CD4-positive, alpha-beta T cell treated with Interferon alpha-2 for 1 hour (primary cell): ENCODE measurements at regions not wholly inside any gene's neighbourhood (a gene's known extent, or its start where the extent isn't known, plus 50 kb on each side); places are given as distances from the start of the nearest gene placed in this dataset.

Experiments
- DNase-seq, 2 donors: peaks; one replicate each; pipeline ENCODE4 v3.0.0-alpha.2; 2020 to 2022

DNA sequence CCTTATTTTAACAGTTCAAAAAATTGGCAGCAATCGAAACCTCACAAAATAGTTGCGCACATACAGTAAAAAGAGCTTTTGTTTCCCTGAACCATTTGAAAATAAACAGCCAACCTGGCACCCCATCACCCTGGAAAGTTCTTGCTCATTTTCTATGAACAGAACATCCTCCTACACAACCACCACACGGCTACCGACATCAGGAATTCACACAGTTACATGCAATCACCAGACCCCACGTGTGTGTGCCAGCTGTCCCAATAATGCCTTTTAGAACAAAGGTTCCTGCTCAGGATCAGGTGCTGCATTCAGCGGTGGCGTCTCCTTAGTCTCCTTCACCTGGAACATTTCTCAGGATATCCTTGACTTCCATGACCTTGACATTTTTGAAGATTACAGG is 186.5 kb downstream of the KLF13 start:
- DNase-seq = no peak

DNA sequence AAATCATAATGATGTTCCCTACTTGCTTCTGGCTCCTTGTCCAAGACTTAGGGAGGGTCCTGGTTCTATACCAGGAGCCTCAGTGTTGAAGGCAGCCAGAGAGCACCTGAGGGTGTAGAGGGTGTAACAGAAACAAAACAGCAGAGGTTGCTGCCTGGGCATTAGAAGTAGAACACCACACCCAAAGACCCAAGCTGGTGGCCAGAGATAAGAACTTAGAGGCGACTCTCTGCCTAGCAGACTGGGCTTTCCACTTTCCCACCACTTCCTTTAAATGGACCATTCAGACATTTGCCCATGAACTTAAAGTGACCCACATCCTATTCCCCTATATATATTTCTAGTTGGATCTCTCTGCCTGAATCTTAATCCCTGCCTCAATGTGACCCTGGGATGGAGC is 189.8 kb downstream of the KLF13 start:
- no peak for DNase-seq

- no peak for DNase-seq
Measured at GRCh38 chr15:31516874-31517273, 190.2 kb downstream of the KLF13 start.

DNA sequence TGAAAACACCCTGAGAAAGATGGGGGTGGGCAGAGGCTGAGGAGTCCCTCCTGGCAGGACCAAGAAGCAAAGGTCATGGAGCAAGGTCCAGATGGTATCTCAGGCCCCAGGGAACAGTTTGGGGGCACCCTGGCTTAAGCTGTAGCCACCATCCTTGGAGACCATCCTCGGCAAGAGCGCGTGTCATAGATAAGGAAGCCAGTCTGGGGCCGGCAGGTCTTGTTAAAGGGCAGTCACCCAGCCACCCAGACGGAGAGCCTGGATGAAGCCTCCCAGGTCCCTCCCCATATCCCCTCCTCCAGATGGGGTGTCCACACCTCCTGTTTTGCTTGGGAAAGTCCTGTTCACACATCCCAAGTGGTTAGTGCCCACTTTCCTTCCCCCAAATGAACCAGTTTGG is 191.1 kb downstream of the KLF13 start:
- no peak for DNase-seq

- DNase-seq = no peak
Measured at GRCh38 chr15:31522028-31522427, 195.4 kb downstream of the KLF13 start.

- no peak for DNase-seq
Measured at GRCh38 chr15:31523027-31523654, 196.5 kb downstream of the KLF13 start.

- no peak for DNase-seq
Measured at GRCh38 chr15:31523655-31524049, 197.0 kb downstream of the KLF13 start.

- no peak for DNase-seq
Measured at GRCh38 chr15:31525185-31525695, 198.6 kb downstream of the KLF13 start.

- DNase-seq = no peak
Measured at GRCh38 chr15:31525988-31526665, 199.5 kb downstream of the KLF13 start.

- no peak for DNase-seq
Measured at GRCh38 chr15:31526916-31527690, 200.5 kb downstream of the KLF13 start.

DNA sequence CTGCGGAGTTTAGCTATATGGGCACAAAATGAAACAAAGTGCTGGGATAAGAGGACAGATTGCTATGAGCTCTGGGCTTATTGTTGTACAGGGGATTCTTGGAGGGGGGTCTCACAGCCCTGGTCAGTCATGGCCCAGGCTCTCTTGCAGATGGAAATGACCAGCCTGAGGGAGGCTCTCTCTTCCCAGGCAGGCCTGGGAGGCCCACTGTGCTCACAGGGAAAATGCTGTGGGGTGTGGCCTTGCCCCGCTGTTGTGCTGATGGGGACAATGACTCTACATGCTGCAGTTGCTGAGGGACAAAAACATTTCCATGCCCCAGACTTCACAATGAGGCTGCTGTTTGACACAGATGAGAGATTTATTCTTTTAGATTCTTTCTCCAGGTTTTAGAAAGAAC is 202.2 kb downstream of the KLF13 start:
- no peak for DNase-seq

- DNase-seq = no peak
Measured at GRCh38 chr15:31537770-31538592, 211.3 kb downstream of the KLF13 start.

DNA sequence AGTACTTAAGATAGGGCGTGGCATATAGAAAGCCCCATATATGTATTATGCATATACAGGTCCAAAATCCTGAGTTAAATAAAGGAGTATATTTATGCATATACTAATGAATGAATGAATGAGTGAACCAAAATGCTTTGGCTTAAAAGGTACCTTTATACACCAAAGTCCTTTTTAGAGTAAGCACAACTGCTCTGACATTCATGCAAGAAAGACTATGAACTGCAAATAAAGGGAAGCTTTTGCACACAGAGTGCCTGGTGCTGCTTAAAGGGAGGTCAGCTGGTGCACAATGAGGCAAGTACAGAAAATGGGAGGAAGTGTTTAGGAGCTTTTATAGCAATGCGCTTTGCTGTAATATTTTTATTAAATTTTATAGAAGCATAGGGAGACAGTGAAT is 214.0 kb downstream of the KLF13 start:
- DNase-seq = no peak

DNA sequence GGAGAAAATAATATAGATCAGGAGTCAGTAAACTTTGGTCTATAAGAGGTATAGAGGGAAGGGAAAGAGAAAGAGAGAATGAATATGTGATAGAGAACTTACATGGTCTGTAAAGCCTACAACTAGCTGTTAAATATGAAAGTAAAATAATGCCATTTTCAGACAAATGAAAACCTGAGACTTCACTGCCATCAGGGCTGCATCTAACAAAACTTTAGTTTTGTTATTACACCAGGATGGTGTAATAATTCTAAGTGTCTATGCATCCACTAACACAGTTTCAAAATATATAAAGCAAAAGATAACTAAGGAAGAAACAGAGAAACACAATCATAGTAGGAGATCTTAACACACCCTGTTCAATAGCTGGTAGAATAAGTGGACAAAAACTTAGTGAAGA is 217.7 kb downstream of the KLF13 start:
- no peak for DNase-seq

GRCh38 chr15:31545257-31545656 is 218.6 kb downstream of the KLF13 start:
- DNase-seq = no peak

DNA sequence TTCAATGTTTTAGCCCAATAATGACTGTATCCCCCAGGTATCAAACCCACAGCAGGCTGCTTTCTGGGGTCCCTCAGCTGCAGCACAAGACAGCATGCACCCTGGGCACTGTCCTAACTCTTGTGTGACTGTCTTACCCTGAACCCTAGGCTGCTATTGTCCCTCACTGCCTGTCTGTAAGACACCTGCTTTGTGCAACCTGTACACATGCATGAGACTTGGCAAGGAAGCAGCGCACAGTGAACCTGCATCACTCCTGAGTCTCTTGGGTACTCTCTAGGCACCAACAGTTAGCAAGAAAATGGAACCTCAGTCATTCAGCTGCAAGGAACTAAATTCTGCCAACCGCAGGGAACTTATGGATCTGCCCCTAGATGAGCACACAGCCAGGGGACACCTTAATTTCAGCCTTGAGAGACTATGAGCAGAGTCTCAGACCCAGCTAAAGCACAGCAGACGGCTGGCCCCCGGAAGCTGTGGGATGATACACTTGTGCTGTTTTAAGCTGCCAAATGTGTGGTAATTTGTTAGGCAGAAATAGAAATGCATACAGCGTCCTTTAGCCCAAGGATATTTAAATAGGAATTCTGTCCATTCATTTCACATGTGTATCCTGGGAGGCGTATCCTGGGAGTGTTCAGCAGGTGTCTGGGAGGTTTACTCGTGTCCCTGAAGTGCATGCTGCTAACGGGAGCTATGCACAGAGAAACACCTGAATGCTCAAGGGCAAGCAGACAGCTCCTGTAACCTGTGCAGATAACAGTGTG is 223.8 kb downstream of the KLF13 start:
- no peak for DNase-seq

DNA sequence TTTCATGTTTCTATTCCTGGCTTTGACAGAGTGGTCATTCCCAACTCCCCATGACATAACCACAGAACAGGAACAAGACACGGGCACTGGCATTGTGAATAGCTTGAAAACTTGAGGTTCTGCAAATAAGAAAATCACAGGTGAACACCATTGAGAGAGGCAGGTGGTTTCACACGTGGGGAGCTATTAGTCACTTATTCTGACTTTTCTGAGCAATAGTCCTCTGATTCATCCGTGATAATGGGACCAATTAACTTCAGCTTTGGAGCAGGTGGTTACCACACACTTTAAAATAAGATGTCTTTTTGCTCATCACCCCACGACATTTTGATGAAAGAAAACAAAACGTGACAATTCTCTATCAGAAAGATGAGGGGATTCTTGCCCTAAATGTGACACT is 224.7 kb downstream of the KLF13 start:
- no peak for DNase-seq

DNA sequence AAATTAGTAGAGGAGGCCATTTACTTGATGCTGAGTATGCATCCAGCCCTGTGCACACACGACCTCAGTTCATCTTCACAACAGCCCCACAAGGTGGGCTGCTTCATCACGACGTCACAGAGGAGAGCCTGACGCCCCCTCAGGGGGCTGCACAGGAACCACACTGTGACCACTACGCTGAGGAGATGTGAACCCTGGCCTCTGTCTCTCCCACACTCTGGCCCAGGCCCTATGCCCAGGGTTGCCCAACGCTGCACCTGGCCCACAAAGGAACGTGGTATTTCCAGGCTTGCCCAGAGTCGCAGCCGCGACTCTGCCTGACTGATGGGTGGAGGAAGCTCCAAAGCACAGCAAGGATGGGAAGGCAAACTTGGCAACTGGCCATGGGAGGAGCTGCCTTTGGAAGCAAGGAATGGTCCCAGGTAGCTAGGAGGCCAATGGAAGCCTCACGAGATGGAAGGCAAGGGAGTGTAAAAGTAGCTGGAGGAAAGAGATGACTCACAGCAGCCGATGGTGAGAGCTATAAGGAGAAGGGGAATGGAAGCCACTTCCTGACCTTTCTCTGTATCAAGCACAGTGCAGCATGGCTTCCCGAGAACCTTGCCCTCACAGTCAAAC is 226.0 kb downstream of the KLF13 start:
- DNase-seq = no peak

GRCh38 chr15:31554261-31554660 is 227.6 kb downstream of the KLF13 start:
- no peak for DNase-seq

DNA sequence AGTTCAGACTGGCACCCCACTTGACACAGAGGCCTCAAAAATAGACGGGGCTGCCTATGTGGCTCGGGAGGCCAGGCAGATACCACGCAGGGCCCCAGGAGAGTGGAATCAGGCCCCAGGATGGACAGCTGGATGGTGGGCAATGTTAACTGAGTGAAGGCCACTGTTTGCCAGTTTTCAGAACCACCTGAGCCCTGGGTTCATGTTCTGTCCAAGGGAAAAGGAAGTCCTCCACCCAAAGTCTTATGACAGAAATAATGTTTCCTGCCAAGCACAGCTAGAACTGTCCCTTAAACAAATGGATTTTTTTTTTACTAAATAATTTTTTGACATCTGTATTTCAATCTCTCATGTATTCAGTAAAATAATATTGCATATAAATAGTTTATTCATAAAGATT is 228.4 kb downstream of the KLF13 start:
- DNase-seq = no peak

- DNase-seq = no peak
Measured at GRCh38 chr15:31556494-31557150, 230.0 kb downstream of the KLF13 start.
